ENCODE measurements at regions not wholly inside any gene's neighbourhood (a gene's known extent, or its start where the extent isn't known, plus 50 kb on each side); places are given as distances from the start of the nearest gene placed in this dataset.

DNA sequence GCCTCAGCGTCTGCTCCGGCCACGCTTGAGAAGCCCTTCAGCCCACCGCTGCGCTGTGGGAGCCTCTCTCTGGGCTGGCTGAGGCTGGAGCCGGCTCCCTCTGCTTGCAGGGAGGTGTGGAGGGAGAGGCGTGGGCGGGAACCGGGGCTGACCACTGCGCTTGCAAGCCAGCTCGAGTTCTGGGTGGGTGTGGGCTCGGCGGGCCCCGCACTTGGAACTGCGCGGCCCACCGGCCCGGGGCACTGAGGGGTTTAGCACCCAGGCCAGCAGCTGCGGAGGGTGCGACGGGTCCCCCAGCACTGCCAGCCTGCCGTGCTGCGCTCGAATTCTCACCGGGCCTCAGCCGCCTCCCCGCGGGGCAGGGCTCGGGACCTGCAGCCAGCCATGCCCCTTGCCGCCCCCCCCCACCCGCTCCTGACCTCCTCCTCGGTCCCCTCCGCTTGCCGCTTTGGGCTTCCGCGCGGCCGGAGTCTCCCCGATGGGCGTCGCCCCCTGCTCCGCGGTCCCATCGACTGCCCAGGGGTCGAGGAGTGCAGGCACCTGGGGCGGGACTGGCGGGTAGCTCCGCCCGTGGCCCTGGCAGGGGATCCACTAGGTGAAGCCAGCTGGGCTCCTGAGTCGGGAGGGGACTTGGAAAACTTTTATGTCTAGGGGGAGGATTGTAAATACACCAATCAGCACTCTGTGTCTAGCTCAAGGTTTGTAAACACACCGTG lies 106.7 kb downstream of the RAP2B start:
- TF ChIP-seq, protein P1, sequence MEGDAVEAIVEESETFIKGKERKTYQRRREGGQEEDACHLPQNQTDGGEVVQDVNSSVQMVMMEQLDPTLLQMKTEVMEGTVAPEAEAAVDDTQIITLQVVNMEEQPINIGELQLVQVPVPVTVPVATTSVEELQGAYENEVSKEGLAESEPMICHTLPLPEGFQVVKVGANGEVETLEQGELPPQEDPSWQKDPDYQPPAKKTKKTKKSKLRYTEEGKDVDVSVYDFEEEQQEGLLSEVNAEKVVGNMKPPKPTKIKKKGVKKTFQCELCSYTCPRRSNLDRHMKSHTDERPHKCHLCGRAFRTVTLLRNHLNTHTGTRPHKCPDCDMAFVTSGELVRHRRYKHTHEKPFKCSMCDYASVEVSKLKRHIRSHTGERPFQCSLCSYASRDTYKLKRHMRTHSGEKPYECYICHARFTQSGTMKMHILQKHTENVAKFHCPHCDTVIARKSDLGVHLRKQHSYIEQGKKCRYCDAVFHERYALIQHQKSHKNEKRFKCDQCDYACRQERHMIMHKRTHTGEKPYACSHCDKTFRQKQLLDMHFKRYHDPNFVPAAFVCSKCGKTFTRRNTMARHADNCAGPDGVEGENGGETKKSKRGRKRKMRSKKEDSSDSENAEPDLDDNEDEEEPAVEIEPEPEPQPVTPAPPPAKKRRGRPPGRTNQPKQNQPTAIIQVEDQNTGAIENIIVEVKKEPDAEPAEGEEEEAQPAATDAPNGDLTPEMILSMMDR (IDR thresholded peaks at IDR 0.05), result no peak
- TF ChIP-seq EZH2 (IDR thresholded peaks at IDR 0.05; ENCODE audit: borderline replicate concordance, insufficient read depth, low read depth, low read length, poor library complexity, severe bottlenecking), result no peak
